Body of pancreas (tissue), 4 donors: ENCODE measurements at regions not wholly inside any gene's neighbourhood (a gene's known extent, or its start where the extent isn't known, plus 50 kb on each side); places are given as distances from the start of the nearest gene placed in this dataset.

ENCODE experiments used
- POLR2A ChIP-seq, 3 donors: fragments of 450-650 bp; IDR thresholded peaks; one replicate each; pipeline ENCODE4 v1.6.1; 2016; ENCODE audit warnings: antibody characterized with exemption in 3 of 3, mild to moderate bottlenecking in 2 of 3
- TF ChIP-seq, protein P1 (sequence below), 7 experiments: fragments of 450-650 bp in 4 of 7; fragments of 200-600 bp in 3 of 7; sonication (generic) in 3 of 7; IDR thresholded peaks; one replicate each; pipeline ENCODE4 v1.5.1; 2016 to 2019; ENCODE audit warnings: antibody characterized with exemption in 7 of 7

DNA sequence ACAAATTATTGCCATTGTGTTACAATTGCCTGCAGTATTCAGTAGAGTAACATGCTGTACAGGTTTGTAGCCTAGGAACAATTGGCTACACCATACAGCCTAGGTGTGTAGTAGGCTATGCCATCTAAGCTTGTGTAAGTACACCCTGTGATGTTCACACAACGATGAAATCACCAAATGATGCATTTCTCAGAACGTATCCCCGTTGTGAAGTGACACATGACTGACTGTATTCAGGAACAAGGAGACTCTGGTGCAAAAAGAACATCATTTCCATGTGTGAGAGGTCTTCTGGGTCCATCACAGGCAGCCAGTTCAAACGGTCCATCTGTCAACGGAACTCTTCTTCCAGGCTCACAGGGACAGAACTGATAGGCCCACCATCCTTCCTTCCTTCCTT, 263.7 kb downstream of the ANAPC1 start:
- TF ChIP-seq, protein P1, sequence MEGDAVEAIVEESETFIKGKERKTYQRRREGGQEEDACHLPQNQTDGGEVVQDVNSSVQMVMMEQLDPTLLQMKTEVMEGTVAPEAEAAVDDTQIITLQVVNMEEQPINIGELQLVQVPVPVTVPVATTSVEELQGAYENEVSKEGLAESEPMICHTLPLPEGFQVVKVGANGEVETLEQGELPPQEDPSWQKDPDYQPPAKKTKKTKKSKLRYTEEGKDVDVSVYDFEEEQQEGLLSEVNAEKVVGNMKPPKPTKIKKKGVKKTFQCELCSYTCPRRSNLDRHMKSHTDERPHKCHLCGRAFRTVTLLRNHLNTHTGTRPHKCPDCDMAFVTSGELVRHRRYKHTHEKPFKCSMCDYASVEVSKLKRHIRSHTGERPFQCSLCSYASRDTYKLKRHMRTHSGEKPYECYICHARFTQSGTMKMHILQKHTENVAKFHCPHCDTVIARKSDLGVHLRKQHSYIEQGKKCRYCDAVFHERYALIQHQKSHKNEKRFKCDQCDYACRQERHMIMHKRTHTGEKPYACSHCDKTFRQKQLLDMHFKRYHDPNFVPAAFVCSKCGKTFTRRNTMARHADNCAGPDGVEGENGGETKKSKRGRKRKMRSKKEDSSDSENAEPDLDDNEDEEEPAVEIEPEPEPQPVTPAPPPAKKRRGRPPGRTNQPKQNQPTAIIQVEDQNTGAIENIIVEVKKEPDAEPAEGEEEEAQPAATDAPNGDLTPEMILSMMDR (IDR thresholded peaks at IDR 0.05) = no peak
- no peak for TF ChIP-seq POLR2A (IDR thresholded peaks at IDR 0.05)
